ENCODE measurements at regions not wholly inside any gene's neighbourhood (a gene's known extent, or its start where the extent isn't known, plus 50 kb on each side); places are given as distances from the start of the nearest gene placed in this dataset.

DNA sequence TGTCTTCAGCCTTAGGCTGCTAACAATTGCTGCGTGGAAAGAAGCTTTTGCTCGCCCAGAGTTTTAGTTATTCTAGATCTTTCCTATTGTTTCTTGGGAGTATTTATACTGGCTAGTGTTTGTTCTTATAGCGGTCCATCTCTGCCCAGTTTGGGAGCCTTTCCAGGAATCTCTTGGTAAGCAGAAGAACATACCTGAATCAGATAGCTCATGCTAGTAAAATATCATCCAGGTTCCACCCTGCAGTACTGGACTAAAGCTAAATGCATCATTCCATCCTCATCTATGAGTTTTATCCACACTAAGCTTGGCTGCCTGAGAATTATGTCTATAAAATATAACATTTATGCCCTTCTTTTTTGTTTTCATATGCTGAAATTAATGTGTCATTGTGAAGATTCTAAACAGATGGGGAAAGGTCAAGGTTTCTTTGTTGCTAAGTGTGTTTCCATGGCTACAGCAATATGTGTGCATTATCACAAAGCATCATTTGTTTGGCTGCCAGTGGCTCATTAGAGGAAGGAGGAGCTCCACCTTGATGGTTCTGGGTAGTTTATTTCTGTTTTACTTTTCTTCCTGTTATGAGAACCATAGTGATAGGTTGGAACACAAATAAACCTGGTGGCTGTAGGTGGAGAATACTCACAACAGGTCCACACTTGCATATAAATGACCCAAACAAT is 182.8 kb downstream of the PIK3C3 start:
- Mint-ChIP-seq H3K9me3 (ENCODE audit: low read depth, unreplicated experiment) (peaks cover 9% of the 10 kb centered on the region), H3K4me1 (ENCODE audit: low read depth, unreplicated experiment) (no peaks in the 10 kb centered on the region), H3K27me3 (ENCODE audit: unreplicated experiment) (no peaks in the 10 kb centered on the region), H3K4me3 (ENCODE audit: low read depth, unreplicated experiment) (no peak overlapping the region), H3K36me3 (ENCODE audit: insufficient read depth, unreplicated experiment) (no peaks in the 10 kb centered on the region), H3K27ac (ENCODE audit: unreplicated experiment) (no peak overlapping the region)
- no peak for DNase-seq
- intact Hi-C loops (cut with micrococcal nuclease; ENCODE audit: unreplicated experiment), result no loop called here
- CTCF ChIA-PET, result no interaction called here
- TF ChIP-seq, protein P1, sequence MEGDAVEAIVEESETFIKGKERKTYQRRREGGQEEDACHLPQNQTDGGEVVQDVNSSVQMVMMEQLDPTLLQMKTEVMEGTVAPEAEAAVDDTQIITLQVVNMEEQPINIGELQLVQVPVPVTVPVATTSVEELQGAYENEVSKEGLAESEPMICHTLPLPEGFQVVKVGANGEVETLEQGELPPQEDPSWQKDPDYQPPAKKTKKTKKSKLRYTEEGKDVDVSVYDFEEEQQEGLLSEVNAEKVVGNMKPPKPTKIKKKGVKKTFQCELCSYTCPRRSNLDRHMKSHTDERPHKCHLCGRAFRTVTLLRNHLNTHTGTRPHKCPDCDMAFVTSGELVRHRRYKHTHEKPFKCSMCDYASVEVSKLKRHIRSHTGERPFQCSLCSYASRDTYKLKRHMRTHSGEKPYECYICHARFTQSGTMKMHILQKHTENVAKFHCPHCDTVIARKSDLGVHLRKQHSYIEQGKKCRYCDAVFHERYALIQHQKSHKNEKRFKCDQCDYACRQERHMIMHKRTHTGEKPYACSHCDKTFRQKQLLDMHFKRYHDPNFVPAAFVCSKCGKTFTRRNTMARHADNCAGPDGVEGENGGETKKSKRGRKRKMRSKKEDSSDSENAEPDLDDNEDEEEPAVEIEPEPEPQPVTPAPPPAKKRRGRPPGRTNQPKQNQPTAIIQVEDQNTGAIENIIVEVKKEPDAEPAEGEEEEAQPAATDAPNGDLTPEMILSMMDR (IDR thresholded peaks at IDR 0.05; ENCODE audit: unreplicated experiment), result no peak
- BruUV-seq (replicated peaks), result no TSS peak

DNA sequence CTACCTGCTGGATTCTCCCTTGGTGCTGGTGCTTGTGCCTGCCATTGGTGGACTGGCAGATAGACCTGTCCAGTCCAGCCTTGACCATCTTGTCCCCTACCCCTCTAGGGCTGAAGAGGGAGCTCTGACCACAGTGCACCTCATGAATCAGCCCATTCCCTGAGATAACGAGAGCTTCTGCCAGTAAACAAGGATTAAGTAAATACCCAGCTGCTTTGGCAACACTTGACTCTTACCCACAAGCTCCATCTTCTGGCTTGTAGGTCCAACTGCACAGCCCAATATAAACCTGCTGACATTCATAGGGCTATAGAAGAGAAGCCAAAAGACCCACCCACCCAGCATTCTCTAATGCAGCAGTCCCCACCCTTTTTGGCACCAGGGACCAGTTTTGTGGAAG is 186.4 kb downstream of the PIK3C3 start:
- intact Hi-C loops (cut with micrococcal nuclease; ENCODE audit: unreplicated experiment), result no loop called here
- CTCF ChIA-PET, result no interaction called here
- Mint-ChIP-seq H3K4me3 (ENCODE audit: low read depth, unreplicated experiment) (no peak overlapping the region), H3K36me3 (ENCODE audit: insufficient read depth, unreplicated experiment) (no peaks in the 10 kb centered on the region), H3K4me1 (ENCODE audit: low read depth, unreplicated experiment) (no peaks in the 10 kb centered on the region), H3K9me3 (ENCODE audit: low read depth, unreplicated experiment) (peaks cover 7% of the 10 kb centered on the region), H3K27me3 (ENCODE audit: unreplicated experiment) (no peaks in the 10 kb centered on the region), H3K27ac (ENCODE audit: unreplicated experiment) (no peak overlapping the region)
- TF ChIP-seq, protein P1 (IDR thresholded peaks at IDR 0.05; ENCODE audit: unreplicated experiment), result no peak
- no TSS peak for BruUV-seq (replicated peaks)
- DNase-seq, result no peak

DNA sequence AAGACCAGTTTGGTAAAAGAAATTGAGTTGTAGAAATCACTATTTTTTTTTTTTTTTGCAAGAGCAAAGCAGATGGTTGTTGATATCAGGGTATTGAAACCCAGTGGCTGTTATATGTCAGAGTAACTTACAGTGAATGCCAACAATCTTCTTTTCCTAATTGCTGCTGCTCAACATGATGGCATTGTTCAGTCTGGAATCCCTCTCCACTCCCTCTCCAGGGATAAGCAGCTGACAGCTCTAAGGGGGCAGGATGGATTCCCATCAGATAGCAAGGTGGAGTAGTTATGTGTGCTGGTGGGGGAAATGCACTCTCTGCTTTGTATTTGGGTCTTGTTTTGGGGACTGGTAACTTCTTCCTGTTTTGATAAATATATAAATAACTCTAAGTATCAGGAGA is 200.0 kb downstream of the PIK3C3 start:
- Mint-ChIP-seq H3K36me3 (ENCODE audit: insufficient read depth, unreplicated experiment) (no peaks in the 10 kb centered on the region), H3K27ac (ENCODE audit: unreplicated experiment) (no peak overlapping the region), H3K4me3 (ENCODE audit: low read depth, unreplicated experiment) (no peak overlapping the region), H3K9me3 (ENCODE audit: low read depth, unreplicated experiment) (peaks cover 3% of the 10 kb centered on the region), H3K4me1 (ENCODE audit: low read depth, unreplicated experiment) (peaks cover 12% of the 10 kb centered on the region), H3K27me3 (ENCODE audit: unreplicated experiment) (no peaks in the 10 kb centered on the region)
- BruUV-seq (replicated peaks), result no TSS peak
- DNase-seq, result no peak
- TF ChIP-seq, protein P1 (IDR thresholded peaks at IDR 0.05; ENCODE audit: unreplicated experiment), result no peak
- intact Hi-C loops (cut with micrococcal nuclease; ENCODE audit: unreplicated experiment), result no loop called here
- CTCF ChIA-PET, result no interaction called here

DNA sequence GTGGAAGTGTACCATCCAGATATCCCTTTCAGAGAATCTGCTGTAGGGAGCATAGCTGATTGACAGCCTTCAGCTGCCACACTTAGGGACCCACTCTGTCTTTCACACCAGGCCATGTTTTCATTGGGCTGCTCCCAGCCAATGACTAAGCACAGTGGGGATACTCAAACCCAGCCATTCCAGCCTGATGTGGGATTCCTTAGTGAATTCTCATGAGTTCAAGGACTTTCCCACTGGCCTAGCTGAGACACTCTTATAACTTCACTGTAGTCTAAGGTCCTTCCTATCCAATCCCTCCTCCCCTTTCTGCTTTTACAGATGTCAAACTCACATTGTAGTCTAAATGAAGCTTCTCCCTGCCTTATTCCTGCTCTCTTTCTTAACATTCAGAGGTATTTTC is 201.2 kb downstream of the PIK3C3 start:
- Mint-ChIP-seq H3K9me3 (ENCODE audit: low read depth, unreplicated experiment) (peaks cover 3% of the 10 kb centered on the region), H3K4me1 (ENCODE audit: low read depth, unreplicated experiment) (peaks cover 12% of the 10 kb centered on the region), H3K27me3 (ENCODE audit: unreplicated experiment) (no peaks in the 10 kb centered on the region), H3K4me3 (ENCODE audit: low read depth, unreplicated experiment) (no peak overlapping the region), H3K27ac (ENCODE audit: unreplicated experiment) (no peak overlapping the region), H3K36me3 (ENCODE audit: insufficient read depth, unreplicated experiment) (no peaks in the 10 kb centered on the region)
- CTCF ChIA-PET, result no interaction called here
- intact Hi-C loops (cut with micrococcal nuclease; ENCODE audit: unreplicated experiment), result no loop called here
- no TSS peak for BruUV-seq (replicated peaks)
- DNase-seq, result no peak
- TF ChIP-seq, protein P1 (IDR thresholded peaks at IDR 0.05; ENCODE audit: unreplicated experiment), result no peak
